ENCODE measurements at regions not wholly inside any gene's neighbourhood (a gene's known extent, or its start where the extent isn't known, plus 50 kb on each side); places are given as distances from the start of the nearest gene placed in this dataset.

DNA sequence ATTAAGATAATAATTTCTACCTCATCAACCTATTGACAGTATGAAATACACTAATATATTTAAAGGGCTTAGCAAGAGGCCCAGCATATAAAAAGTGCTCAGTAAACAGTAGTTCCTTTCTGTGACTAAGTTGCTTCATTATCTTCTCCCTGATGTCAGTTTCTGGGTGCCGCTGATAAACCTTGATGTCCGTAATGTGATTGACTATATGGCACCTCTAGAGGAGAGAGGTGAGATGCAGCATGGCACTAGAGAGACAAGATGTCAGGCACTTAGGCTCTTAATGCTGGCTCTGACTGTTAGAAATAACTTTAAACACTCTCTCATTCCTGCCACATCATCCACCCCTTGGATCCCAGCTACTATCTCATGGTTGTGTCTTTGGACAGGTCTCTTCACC lies 455.9 kb upstream of the KLF4 start:
- no peak for DNase-seq (ENCODE audit: low read depth)
- H3K4me3 ChIP-seq (ENCODE audit: low read depth, low read length), result no peak overlapping the region
- in situ Hi-C loops (cut with HindIII; ENCODE audit: low sequenced_read_pairs), result no loop called here
- no peak for TF ChIP-seq CTCF (IDR thresholded peaks at IDR 0.05; ENCODE audit: low read depth, low read length, missing control alignments)

DNA sequence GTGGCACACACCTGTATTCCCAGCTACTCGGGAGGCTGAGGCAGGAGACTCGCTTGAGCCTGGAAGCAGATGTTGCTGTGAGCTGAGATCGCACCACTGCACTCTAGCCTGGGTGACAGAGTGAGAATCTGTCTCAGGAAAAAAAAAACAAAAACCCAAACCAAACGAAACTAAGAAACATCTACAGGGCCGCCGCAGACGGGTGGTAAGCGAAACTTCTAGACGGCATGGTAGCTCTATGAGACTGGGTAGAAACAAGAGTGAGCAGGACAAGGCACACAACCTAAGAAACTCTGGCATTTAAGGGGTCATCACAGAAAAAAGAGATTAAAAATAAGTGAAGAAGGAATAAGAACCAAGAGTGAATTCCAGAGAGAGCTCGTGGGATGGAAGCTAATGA lies 454.8 kb upstream of the KLF4 start:
- TF ChIP-seq CTCF (IDR thresholded peaks at IDR 0.05; ENCODE audit: low read depth, low read length, missing control alignments), result no peak
- in situ Hi-C loops (cut with HindIII; ENCODE audit: low sequenced_read_pairs), result no loop called here
- H3K4me3 ChIP-seq (ENCODE audit: low read depth, low read length), result no peak overlapping the region
- no peak for DNase-seq (ENCODE audit: low read depth)

GRCh38 chr9:107943901-107944300 lies 454.3 kb upstream of the KLF4 start:
- DNase-seq (ENCODE audit: low read depth), result no peak
- H3K4me3 ChIP-seq (ENCODE audit: low read depth, low read length), result no peak overlapping the region
- no peak for TF ChIP-seq CTCF (IDR thresholded peaks at IDR 0.05; ENCODE audit: low read depth, low read length, missing control alignments)
- in situ Hi-C loops (cut with HindIII; ENCODE audit: low sequenced_read_pairs), result no loop called here

- DNase-seq (ENCODE audit: low read depth), result no peak
- TF ChIP-seq CTCF (IDR thresholded peaks at IDR 0.05; ENCODE audit: low read depth, low read length, missing control alignments), result no peak
- in situ Hi-C loops (cut with HindIII; ENCODE audit: low sequenced_read_pairs), result no loop called here
- H3K4me3 ChIP-seq (ENCODE audit: low read depth, low read length), result no peak overlapping the region
These were observed 453.3 kb upstream of the KLF4 start for GRCh38 chr9:107942856-107943255.

- no peak overlapping the region for H3K4me3 ChIP-seq (ENCODE audit: low read depth, low read length)
- in situ Hi-C loops (cut with HindIII; ENCODE audit: low sequenced_read_pairs), result no loop called here
- no peak for TF ChIP-seq CTCF (IDR thresholded peaks at IDR 0.05; ENCODE audit: low read depth, low read length, missing control alignments)
- no peak for DNase-seq (ENCODE audit: low read depth)
These were observed 452.7 kb upstream of the KLF4 start for GRCh38 chr9:107942291-107942690.

DNA sequence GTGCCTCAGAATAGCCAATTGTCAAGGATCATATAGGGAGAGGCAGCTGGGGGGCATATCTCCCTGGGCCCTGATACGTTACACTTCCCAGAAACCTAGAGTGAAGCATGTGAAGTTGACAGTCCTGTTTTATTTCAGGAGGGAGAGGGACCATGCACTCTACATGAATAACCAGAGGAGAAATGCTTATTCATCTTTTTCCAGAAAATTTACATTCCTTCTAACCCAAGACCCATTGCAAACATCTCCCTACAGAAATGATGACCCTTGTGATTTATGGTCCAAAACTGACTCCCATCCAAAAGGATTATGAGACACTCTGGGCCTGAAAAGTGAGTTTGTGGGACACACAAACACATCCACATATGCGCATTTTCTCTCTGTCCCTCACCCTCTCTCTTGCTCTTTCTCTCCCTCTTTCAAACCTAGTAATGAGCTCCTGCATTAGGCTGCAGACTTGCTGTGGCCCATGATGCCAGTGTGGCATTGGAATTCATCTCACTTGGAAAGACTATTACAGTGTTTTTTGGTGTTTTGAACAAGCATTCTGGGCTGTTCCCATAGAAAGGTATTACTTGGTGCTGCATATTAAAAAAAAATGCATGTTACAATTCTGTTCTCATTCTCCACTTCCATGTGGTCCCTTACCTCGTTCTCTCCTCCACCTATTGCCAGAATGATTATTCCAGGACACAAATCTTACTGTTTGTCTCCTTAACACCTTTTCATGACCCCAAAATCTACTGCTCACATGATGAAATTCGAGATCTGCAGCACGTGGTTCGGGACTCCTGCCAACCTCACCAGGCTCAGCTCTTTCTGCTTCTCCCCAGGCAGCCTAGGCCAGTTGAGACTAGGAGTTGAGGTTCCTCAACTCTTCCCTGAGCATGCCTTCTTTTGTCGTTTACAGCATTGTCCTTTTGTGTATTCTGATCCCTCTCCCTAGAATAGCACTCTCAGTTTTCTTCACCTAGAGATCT lies 451.3 kb upstream of the KLF4 start:
- no peak overlapping the region for H3K4me3 ChIP-seq (ENCODE audit: low read depth, low read length)
- in situ Hi-C loops (cut with HindIII; ENCODE audit: low sequenced_read_pairs), result no loop called here
- TF ChIP-seq CTCF (IDR thresholded peaks at IDR 0.05; ENCODE audit: low read depth, low read length, missing control alignments), result no peak
- no peak for DNase-seq (ENCODE audit: low read depth)

All from astrocyte of the cerebellum (primary cell).